ENCODE measurements at regions not wholly inside any gene's neighbourhood (a gene's known extent, or its start where the extent isn't known, plus 50 kb on each side); places are given as distances from the start of the nearest gene placed in this dataset.

DNA sequence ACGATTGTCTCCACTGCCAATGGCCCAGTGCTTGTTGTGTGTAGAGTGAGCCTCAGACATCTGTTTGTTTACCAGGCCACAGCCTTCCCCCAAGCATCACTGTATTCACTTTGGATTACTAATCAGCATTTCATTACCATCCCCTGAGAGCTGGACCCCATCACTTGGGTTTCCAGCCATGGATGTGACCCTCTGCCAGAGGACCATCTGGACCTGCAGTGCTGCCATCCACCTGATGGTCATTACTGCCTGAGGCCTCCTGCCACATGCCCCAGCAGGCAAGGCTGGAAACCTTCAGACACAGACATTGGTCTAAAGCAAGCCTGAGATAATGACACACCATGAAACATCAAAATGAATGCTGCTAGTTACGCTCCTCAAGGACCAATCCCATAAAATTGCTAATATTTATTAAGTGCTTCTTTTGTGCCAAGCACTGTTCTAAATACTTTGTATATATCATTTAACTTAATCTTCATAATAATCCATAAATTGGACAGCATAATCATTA is 2096.3 kb upstream of the CELF4 start:
- no peak for DNase-seq
- intact Hi-C loops (cut with DNase I; ENCODE audit: low total_unique reads): no loop called here
- no peak for TF ChIP-seq POLR2A (IDR thresholded peaks at IDR 0.05)
- no peaks in the 10 kb centered on the region for H3K9me3 ChIP-seq
- H3K36me3 ChIP-seq: no peaks in the 10 kb centered on the region
- no peak overlapping the region for H3K27ac ChIP-seq
- H3K27me3 ChIP-seq: no peaks in the 10 kb centered on the region
- H3K4me1 ChIP-seq: no peaks in the 10 kb centered on the region
- 89 to 91% methylated on average over 1 to 2 of the region's 2 CpGs for WGBS, 2 donors (ENCODE audit: low coverage in 1 of 2)
- in situ Hi-C loops (cut with MboI; ENCODE audit: low pct_ligation_motif_present in 1 of 4, low pct_unique_long_range_greater_than_20kb in 1 of 4, low sequenced_read_pairs in 3 of 4): no loop called here
- H3K4me3 ChIP-seq: no peak overlapping the region

DNA sequence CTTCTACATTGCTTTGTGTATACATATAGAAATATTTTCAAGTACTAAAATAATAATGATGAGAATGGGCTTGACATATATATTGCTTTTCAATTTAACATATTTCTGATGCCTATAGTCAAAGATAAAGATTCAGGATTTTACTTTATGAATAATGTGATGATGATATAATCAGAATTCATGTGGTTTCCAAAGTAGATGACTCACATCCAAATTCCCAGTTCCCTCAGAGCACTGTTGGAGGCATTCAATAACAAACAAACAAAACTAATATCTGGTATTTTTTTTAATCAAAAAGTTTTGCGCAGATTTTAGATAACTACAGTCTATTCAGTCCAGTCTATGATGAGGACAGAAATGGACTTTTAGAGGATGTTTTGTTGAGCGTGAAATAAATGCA is 2094.5 kb upstream of the CELF4 start:
- Histone ChIP-seq H3K27ac (no peak overlapping the region), H3K9me3 (no peaks in the 10 kb centered on the region), H3K4me1 (no peaks in the 10 kb centered on the region), H3K4me3 (no peak overlapping the region), H3K36me3 (no peaks in the 10 kb centered on the region), H3K27me3 (no peaks in the 10 kb centered on the region)
- TF ChIP-seq, protein P1, sequence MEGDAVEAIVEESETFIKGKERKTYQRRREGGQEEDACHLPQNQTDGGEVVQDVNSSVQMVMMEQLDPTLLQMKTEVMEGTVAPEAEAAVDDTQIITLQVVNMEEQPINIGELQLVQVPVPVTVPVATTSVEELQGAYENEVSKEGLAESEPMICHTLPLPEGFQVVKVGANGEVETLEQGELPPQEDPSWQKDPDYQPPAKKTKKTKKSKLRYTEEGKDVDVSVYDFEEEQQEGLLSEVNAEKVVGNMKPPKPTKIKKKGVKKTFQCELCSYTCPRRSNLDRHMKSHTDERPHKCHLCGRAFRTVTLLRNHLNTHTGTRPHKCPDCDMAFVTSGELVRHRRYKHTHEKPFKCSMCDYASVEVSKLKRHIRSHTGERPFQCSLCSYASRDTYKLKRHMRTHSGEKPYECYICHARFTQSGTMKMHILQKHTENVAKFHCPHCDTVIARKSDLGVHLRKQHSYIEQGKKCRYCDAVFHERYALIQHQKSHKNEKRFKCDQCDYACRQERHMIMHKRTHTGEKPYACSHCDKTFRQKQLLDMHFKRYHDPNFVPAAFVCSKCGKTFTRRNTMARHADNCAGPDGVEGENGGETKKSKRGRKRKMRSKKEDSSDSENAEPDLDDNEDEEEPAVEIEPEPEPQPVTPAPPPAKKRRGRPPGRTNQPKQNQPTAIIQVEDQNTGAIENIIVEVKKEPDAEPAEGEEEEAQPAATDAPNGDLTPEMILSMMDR (IDR thresholded peaks at IDR 0.05): no peak
- TF ChIP-seq POLR2A (IDR thresholded peaks at IDR 0.05): no peak
- TF ChIP-seq POLR2AphosphoS5 (IDR thresholded peaks at IDR 0.05): no peak
- TF ChIP-seq EP300 (IDR thresholded peaks at IDR 0.05; ENCODE audit: low read depth): no peak
- intact Hi-C loops (cut with DNase I; ENCODE audit: low total_unique reads) (no loop called here), in situ Hi-C loops (cut with MboI; ENCODE audit: low pct_ligation_motif_present in 1 of 4, low pct_unique_long_range_greater_than_20kb in 1 of 4, low sequenced_read_pairs in 3 of 4) (no loop called here)
- no peak for DNase-seq
- WGBS, 2 donors (ENCODE audit: low coverage in 1 of 2): 92 to 98% methylated on average over 2 of the region's 2 CpGs

DNA sequence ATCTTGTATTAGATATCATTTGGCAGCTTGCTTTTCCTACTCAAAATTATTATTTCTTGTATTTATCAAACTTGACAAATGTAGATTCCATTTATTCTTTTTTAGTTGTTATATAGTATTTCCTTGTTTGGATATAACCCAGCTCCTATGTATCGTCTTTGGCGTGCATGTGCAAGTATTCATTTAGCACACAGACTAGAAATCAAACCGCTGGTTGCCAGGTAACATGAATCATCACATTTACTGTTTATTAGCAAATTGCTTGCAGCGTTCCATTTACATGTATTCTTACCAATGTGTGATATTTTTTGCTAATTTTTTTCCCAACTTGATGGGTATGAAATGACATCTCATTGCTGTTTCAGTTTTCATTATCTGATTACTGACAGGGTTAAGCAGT is 2089.7 kb upstream of the CELF4 start:
- TF ChIP-seq POLR2A (IDR thresholded peaks at IDR 0.05): no peak
- TF ChIP-seq POLR2AphosphoS5 (IDR thresholded peaks at IDR 0.05): no peak
- TF ChIP-seq, protein P1 (IDR thresholded peaks at IDR 0.05): no peak
- TF ChIP-seq EP300 (IDR thresholded peaks at IDR 0.05; ENCODE audit: low read depth): no peak
- no peak overlapping the region for H3K4me3 ChIP-seq
- intact Hi-C loops (cut with DNase I; ENCODE audit: low total_unique reads): no loop called here
- H3K27me3 ChIP-seq: no peaks in the 10 kb centered on the region
- H3K4me1 ChIP-seq: no peaks in the 10 kb centered on the region
- H3K36me3 ChIP-seq: no peaks in the 10 kb centered on the region
- in situ Hi-C loops (cut with MboI; ENCODE audit: low pct_ligation_motif_present in 1 of 4, low pct_unique_long_range_greater_than_20kb in 1 of 4, low sequenced_read_pairs in 3 of 4): no loop called here
- H3K27ac ChIP-seq: no peak overlapping the region
- H3K9me3 ChIP-seq: no peaks in the 10 kb centered on the region
- no peak for DNase-seq
- WGBS, 2 donors (ENCODE audit: low coverage in 1 of 2): 88 to 89% methylated on average over 4 of the region's 4 CpGs

DNA sequence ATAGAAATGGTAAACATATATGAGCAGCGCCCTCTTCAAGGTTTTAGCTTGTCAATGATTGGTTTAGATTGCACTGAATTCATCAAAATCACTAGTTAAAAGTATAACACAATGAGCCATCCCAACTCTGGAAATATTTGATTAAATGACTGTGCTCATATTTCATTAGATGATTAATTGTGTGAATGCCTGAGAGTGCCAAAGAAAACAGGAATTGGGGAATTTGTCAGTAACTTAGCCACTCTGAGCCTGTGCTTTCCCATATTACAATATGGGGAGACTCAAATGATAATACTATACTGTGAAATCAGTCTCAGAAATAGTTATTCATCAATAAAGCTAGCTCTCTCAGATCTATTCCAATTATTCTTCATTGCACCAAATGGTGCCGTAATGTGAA is 2087.6 kb upstream of the CELF4 start:
- Histone ChIP-seq H3K27ac (no peak overlapping the region), H3K4me3 (no peak overlapping the region), H3K36me3 (no peaks in the 10 kb centered on the region), H3K27me3 (no peaks in the 10 kb centered on the region), H3K4me1 (no peaks in the 10 kb centered on the region), H3K9me3 (no peaks in the 10 kb centered on the region)
- TF ChIP-seq, protein P1 (IDR thresholded peaks at IDR 0.05): no peak
- TF ChIP-seq POLR2A (IDR thresholded peaks at IDR 0.05): no peak
- TF ChIP-seq EP300 (IDR thresholded peaks at IDR 0.05; ENCODE audit: low read depth): no peak
- TF ChIP-seq POLR2AphosphoS5 (IDR thresholded peaks at IDR 0.05): no peak
- intact Hi-C loops (cut with DNase I; ENCODE audit: low total_unique reads): no loop called here
- DNase-seq: no peak
- in situ Hi-C loops (cut with MboI; ENCODE audit: low pct_ligation_motif_present in 1 of 4, low pct_unique_long_range_greater_than_20kb in 1 of 4, low sequenced_read_pairs in 3 of 4): no loop called here
- 90 to 91% methylated on average over 2 of the region's 2 CpGs for WGBS, 2 donors (ENCODE audit: low coverage in 1 of 2)

DNA sequence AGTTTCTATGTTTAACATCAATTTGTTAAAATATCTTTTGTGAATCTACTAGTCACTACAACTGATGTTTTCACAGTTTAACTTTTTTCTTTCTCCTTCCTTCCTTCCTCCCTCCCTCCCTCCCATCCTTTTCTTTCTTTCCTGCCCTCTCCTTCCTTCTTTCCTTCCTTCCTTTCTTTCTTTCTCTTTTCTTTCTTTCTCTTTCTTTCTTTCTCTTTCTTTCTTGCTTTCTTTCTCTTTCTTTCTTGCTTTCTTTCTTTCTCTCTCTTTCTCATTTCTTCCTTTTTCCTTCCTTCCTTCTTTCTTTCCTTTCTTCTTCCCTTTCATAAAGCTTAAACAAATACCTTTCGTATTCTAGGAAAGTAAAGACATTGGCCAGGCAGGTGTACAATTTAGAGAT is 2083.0 kb upstream of the CELF4 start:
- DNase-seq: no peak
- Histone ChIP-seq H3K36me3 (no peaks in the 10 kb centered on the region), H3K9me3 (no peaks in the 10 kb centered on the region), H3K4me1 (no peaks in the 10 kb centered on the region), H3K27me3 (no peaks in the 10 kb centered on the region), H3K27ac (no peak overlapping the region), H3K4me3 (no peak overlapping the region)
- in situ Hi-C loops (cut with MboI; ENCODE audit: low pct_ligation_motif_present in 1 of 4, low pct_unique_long_range_greater_than_20kb in 1 of 4, low sequenced_read_pairs in 3 of 4): no loop called here
- no peak for TF ChIP-seq POLR2AphosphoS5 (IDR thresholded peaks at IDR 0.05)
- WGBS, 2 donors (ENCODE audit: low coverage in 1 of 2): 80 to 93% methylated on average over 1 of the region's 1 CpG
- intact Hi-C loops (cut with DNase I; ENCODE audit: low total_unique reads): no loop called here
